ENCODE measurements at regions not wholly inside any gene's neighbourhood (a gene's known extent, or its start where the extent isn't known, plus 50 kb on each side); places are given as distances from the start of the nearest gene placed in this dataset.

- TF ChIP-seq CTCF (IDR thresholded peaks at IDR 0.05; ENCODE audit: insufficient read depth, low read depth, low read length), result no peak
- H3K4me3 ChIP-seq (ENCODE audit: low read depth, low read length), result no peak overlapping the region
- DNase-seq (ENCODE audit: low read depth), result no peak
Measured at GRCh38 chr3:106115557-106115956, 246.7 kb upstream of the CBLB start.

GRCh38 chr3:106116733-106117489 is 248.1 kb upstream of the CBLB start:
- no peak for TF ChIP-seq CTCF (IDR thresholded peaks at IDR 0.05; ENCODE audit: insufficient read depth, low read depth, low read length)
- H3K4me3 ChIP-seq (ENCODE audit: low read depth, low read length), result no peak overlapping the region
- DNase-seq (ENCODE audit: low read depth), result no peak

GRCh38 chr3:106117490-106117858 is 248.7 kb upstream of the CBLB start:
- DNase-seq (ENCODE audit: low read depth), result no peak
- no peak overlapping the region for H3K4me3 ChIP-seq (ENCODE audit: low read depth, low read length)
- TF ChIP-seq CTCF (IDR thresholded peaks at IDR 0.05; ENCODE audit: insufficient read depth, low read depth, low read length), result no peak

GRCh38 chr3:106119614-106120082 is 250.8 kb upstream of the CBLB start:
- no peak overlapping the region for H3K4me3 ChIP-seq (ENCODE audit: low read depth, low read length)
- no peak for TF ChIP-seq CTCF (IDR thresholded peaks at IDR 0.05; ENCODE audit: insufficient read depth, low read depth, low read length)
- peak; percentile 83 for DNase-seq (ENCODE audit: low read depth)

- no peak overlapping the region for H3K4me3 ChIP-seq (ENCODE audit: low read depth, low read length)
- TF ChIP-seq CTCF (IDR thresholded peaks at IDR 0.05; ENCODE audit: insufficient read depth, low read depth, low read length), result no peak
- peak; percentile 60 for DNase-seq (ENCODE audit: low read depth)
Measured at GRCh38 chr3:106120356-106120755, 251.5 kb upstream of the CBLB start.

- H3K4me3 ChIP-seq (ENCODE audit: low read depth, low read length), result no peak overlapping the region
- TF ChIP-seq CTCF (IDR thresholded peaks at IDR 0.05; ENCODE audit: insufficient read depth, low read depth, low read length), result no peak
- no peak for DNase-seq (ENCODE audit: low read depth)
Measured at GRCh38 chr3:106121491-106122289, 252.9 kb upstream of the CBLB start.
